GM13977 (cell line): ENCODE measurements at regions not wholly inside any gene's neighbourhood (a gene's known extent, or its start where the extent isn't known, plus 50 kb on each side); places are given as distances from the start of the nearest gene placed in this dataset.

Source experiments
- DNase-seq: peaks from one replicate; pipeline ENCODE4 v3.0.0; 2012; ENCODE audit warnings: low spot score
- in situ Hi-C: fragments of 300-500 bp; cut with MboI; formaldehyde crosslinking; loops from one replicate; pipeline ENCODE4 v1.12.0; 2022; ENCODE audit warnings: low sequenced_read_pairs, low pct_unique_long_range_greater_than_20kb, mixed read lengths, inconsistent platforms; ENCODE audit not compliant: unreplicated experiment
- TF ChIP-seq, protein P1 (sequence below): IDR thresholded peaks from 2 replicates; pipeline ENCODE4 v1.5.1; 2012; ENCODE audit warnings: mild to moderate bottlenecking, control low read depth; ENCODE audit not compliant: insufficient read depth; ENCODE audit errors: extremely low read depth, missing control alignments

DNA sequence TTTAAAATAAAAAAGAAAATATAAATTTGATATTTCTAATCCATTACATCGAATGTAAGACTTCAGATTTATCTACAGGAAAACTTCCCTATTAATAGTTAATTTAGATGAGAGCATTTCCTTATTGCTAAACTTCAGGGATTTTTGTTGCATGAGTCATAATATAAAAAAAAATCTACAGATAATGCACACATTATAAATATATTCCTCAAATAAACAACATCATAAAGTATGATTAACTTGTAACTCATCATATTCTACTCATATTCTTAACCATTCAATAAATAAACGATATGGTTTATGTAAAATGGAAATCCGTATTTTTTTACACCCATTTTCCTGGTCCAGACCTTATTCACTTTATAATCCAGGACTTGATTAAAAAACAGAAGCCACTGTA is 477.0 kb downstream of the EPHA3 start:
- TF ChIP-seq, protein P1, sequence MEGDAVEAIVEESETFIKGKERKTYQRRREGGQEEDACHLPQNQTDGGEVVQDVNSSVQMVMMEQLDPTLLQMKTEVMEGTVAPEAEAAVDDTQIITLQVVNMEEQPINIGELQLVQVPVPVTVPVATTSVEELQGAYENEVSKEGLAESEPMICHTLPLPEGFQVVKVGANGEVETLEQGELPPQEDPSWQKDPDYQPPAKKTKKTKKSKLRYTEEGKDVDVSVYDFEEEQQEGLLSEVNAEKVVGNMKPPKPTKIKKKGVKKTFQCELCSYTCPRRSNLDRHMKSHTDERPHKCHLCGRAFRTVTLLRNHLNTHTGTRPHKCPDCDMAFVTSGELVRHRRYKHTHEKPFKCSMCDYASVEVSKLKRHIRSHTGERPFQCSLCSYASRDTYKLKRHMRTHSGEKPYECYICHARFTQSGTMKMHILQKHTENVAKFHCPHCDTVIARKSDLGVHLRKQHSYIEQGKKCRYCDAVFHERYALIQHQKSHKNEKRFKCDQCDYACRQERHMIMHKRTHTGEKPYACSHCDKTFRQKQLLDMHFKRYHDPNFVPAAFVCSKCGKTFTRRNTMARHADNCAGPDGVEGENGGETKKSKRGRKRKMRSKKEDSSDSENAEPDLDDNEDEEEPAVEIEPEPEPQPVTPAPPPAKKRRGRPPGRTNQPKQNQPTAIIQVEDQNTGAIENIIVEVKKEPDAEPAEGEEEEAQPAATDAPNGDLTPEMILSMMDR, result no peak
- DNase-seq, result no peak
- in situ Hi-C loops, result no loop called here

DNA sequence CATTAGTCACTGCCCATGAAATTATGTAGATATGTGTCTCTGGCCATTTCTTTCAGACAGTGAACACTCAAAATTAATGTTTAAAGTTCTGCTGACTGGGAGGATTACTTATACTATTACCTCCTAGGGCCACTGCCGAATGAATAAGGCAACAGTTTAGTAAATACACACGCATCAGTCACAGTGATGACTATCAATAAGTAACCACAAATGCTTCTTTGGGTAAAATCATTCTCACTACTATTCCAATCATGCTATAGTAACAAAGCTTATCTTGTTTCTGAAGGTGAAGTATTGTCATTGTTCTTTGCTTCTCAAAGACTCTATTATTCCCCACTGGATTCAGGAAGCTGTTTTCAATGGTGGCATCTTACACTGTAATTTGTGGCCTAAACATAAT is 478.8 kb downstream of the EPHA3 start:
- TF ChIP-seq, protein P1, result no peak
- in situ Hi-C loops, result no loop called here
- DNase-seq, result no peak

DNA sequence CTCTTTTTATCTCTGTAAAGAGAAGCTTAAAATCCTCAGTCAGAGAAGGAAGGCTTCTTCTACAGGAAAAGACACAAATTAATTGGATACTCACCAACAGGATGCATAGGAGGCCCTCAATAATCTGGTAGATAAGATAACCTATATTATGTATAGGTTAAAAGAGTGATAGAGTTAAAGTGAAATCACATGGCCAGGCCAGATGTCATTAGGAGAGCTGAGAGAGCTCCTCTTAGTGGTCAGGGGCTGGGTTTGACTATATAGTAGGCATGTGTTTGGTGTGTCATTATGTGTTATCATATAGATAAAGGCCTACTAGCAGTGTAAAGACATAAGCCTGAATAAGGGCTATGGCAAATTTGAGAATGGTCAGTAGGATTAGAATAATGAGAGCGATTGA is 479.3 kb downstream of the EPHA3 start:
- in situ Hi-C loops, result no loop called here
- DNase-seq, result no peak
- TF ChIP-seq, protein P1, result no peak

DNA sequence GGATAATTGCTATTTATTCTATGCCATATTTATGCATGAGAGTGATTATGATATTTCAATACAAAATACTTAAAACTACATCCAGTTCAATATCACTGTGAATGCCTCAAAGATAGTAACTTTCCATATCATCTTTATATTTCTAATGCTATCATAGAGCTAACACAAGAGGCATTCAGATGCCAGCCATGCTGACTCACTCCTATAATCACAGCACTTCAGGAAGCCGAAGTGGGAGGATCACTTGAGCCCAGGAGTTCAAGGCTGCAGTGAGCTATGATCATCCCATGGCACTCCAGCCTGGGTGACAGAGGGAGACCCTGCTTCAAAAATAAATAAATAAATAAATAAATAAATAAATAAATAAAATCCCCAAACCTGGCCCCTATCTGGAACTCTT is 498.7 kb downstream of the EPHA3 start:
- in situ Hi-C loops, result no loop called here
- TF ChIP-seq, protein P1, result no peak
- no peak for DNase-seq

DNA sequence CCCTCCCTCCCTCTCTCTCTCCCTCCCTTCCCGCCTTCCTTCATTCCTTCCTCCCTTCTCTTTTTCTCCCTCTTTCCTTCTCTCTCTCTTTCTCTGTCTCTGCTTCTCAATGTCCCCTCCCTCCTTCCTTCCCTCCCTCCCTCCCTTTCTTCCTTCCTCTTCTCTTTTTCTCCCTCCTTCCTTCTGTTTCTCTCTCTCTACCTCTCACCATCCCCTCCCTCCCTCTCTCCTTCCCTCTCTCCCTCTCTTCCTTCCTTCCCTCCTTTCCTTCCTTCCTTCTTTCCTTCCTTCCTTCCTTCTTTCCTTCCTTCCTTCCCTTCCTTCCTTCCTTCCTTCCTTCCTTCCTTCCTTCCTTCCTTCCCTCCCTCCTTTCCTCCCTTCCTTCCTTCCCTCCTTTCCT is 504.6 kb downstream of the EPHA3 start:
- TF ChIP-seq, protein P1, result no peak
- no peak for DNase-seq
- in situ Hi-C loops, result no loop called here

DNA sequence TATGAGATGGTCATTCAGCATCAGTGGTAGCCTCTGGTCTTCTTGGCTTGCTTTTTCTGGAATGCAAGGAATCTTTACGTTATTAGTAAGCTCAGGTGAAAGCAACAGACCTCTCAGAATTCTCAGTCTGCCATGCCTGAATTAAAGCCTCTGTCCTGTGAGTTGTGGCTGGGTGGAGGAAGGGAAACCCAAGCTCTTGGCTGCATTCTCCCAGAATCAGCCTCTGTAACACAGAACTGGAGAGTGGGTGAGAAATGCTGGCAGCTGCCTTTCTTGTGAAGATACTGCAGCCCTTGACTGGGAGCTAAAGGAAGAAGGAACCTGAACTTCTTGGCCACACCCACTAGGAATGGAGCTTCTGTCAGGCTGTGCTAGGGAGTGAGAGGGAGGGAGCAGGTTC is 505.8 kb downstream of the EPHA3 start:
- in situ Hi-C loops, result no loop called here
- TF ChIP-seq, protein P1, result no peak
- no peak for DNase-seq

DNA sequence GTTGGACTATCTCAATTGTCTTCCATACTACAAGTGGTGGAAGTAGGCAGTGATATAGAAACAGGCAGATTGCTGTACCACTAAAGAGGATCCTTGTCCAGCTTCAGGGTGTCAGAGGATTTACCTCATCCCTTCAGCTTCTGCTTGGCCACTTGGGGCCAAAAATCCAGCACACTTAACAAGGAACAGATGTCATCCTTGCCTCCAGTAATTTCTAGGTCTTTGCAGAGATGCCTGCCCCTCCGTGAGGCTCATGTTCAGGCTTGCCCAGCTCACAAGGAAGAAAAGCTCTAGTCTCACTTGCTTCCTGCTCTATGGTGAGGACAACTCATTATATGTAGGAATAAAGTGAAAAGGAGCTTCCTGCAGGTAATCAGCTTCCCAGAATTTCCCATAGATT is 510.3 kb downstream of the EPHA3 start:
- TF ChIP-seq, protein P1, result no peak
- in situ Hi-C loops, result no loop called here

More for the DNA sequence above, 510.3 kb downstream of the EPHA3 start:
- DNase-seq, result no peak
